ENCODE measurements at regions not wholly inside any gene's neighbourhood (a gene's known extent, or its start where the extent isn't known, plus 50 kb on each side); places are given as distances from the start of the nearest gene placed in this dataset.

DNA sequence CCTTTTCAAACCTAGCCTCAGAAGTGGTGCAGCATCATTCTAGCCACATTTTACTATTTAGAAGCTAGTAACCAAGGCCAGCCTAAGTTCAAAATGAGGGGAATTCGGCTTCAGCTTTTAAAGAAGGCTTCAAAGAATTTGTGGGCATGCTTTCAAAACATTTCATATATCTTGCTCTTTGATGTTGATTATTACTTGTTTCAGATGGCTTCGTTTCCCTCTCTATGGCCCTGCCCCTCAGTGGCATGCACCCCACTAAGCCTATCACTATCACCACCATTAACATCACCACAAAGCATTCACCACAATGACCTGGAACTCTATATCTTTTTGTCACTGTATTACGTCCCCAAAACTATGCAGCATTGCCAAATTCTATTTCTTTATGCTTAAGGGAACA is 51.2 kb upstream of the FAM47B start:
- TF ChIP-seq CTCF (conservative IDR thresholded peaks at IDR 0.05), result no peak
- TF ChIP-seq ZFX (IDR thresholded peaks at IDR 0.05), result no peak

Measured in C4-2B (cell line).